CD8-positive, alpha-beta memory T cell (primary cell): ENCODE measurements at regions not wholly inside any gene's neighbourhood (a gene's known extent, or its start where the extent isn't known, plus 50 kb on each side); places are given as distances from the start of the nearest gene placed in this dataset.

Source experiments
- CTCF ChIA-PET: fragments of 350-600 bp; sonication (Branson Sonifier 250); formaldehyde crosslinking; loops from one replicate; lab custom pipeline; 2021; ENCODE audit warnings: antibody characterized with exemption; lab: Charles Lee
- POLR2A ChIA-PET: fragments of 350-600 bp; sonication (Branson Sonifier 250); formaldehyde crosslinking; loops from one replicate; lab custom pipeline; 2021; ENCODE audit warnings: antibody characterized with exemption; lab: Charles Lee
- DNase-seq, 5 donors: peaks; one replicate each; pipeline versions ENCODE4 v3.0.0 to v3.0.0-alpha.2; 2020 to 2022; ENCODE audit warnings: mixed read lengths in 1 of 5
- H3K27ac ChIP-seq: one replicate; pipeline ENCODE4 v1.7.0; 2013; ENCODE audit warnings: low read depth, mild to moderate bottlenecking, low read length, moderate library complexity
- H3K27me3 ChIP-seq: 2 replicates; pipeline ENCODE4 v1.7.0; 2013; ENCODE audit warnings: low read length, mild to moderate bottlenecking; ENCODE audit not compliant: insufficient read depth, poor library complexity, severe bottlenecking
- H3K36me3 ChIP-seq: 2 replicates; pipeline ENCODE4 v1.7.0; 2013; ENCODE audit warnings: mild to moderate bottlenecking, low read length, moderate library complexity; ENCODE audit not compliant: insufficient read depth
- H3K4me1 ChIP-seq: 2 replicates; pipeline ENCODE4 v1.7.0; 2013; ENCODE audit warnings: mild to moderate bottlenecking, low read length, moderate library complexity; ENCODE audit not compliant: insufficient read depth
- H3K4me3 ChIP-seq: 2 replicates; pipeline ENCODE4 v1.7.0; 2013; ENCODE audit warnings: mild to moderate bottlenecking, low read length
- H3K9me3 ChIP-seq: 2 replicates; pipeline ENCODE4 v1.7.0; 2013; ENCODE audit warnings: mild to moderate bottlenecking, low read length
- H3K27ac Mint-ChIP-seq, 8 donors: one replicate each; pipeline ENCODE4 v1.8.0; 2020 to 2021; ENCODE audit warnings: mixed read lengths in 8 of 8, mild to moderate bottlenecking in 6 of 8, inconsistent platforms in 3 of 8, moderate library complexity in 3 of 8
- H3K27me3 Mint-ChIP-seq, 2 donors: one replicate each; pipeline ENCODE4 v1.8.0; 2020 to 2021; ENCODE audit warnings: mixed read lengths in 2 of 2, mild to moderate bottlenecking in 1 of 2, moderate library complexity in 1 of 2
- H3K36me3 Mint-ChIP-seq, 3 donors: one replicate each; pipeline ENCODE4 v1.8.0; 2020 to 2021; ENCODE audit warnings: mixed read lengths in 3 of 3, inconsistent platforms in 1 of 3, mild to moderate bottlenecking in 1 of 3
- H3K4me1 Mint-ChIP-seq, 3 donors: one replicate each; pipeline ENCODE4 v1.8.0; 2020 to 2021; ENCODE audit warnings: mixed read lengths in 3 of 3, inconsistent platforms in 1 of 3, mild to moderate bottlenecking in 1 of 3
- H3K4me3 Mint-ChIP-seq, 7 donors: one replicate each; pipeline ENCODE4 v1.8.0; 2020 to 2021; ENCODE audit warnings: mixed read lengths in 7 of 7, mild to moderate bottlenecking in 6 of 7, moderate library complexity in 4 of 7, inconsistent platforms in 2 of 7
- H3K9me3 Mint-ChIP-seq, 5 donors: one replicate each; pipeline ENCODE4 v1.8.0; 2020 to 2022; ENCODE audit warnings: mixed read lengths in 5 of 5, mild to moderate bottlenecking in 3 of 5, moderate library complexity in 2 of 5, inconsistent platforms in 1 of 5

- no peaks in the 10 kb centered on the region for H3K9me3 ChIP-seq
- ChIA-PET CTCF (no interaction called here), POLR2A (no interaction called here)
These were observed 79.8 kb downstream of the ENGASE start for GRCh38 chr17:79154446-79154845.

GRCh38 chr17:79153367-79154130 lies 78.9 kb downstream of the ENGASE start:
- DNase-seq, result no peak
- Mint-ChIP-seq H3K4me1 (no peaks in the 10 kb centered on the region), H3K27ac (peak overlapping the region in 1 of 8 donors; percentile 35), H3K9me3 (no peaks in the 10 kb centered on the region), H3K27me3 (peaks cover 0 to 2% of the 10 kb centered on the region in 2 donors), H3K36me3 (no peaks in the 10 kb centered on the region), H3K4me3 (no peak overlapping the region)
- Histone ChIP-seq H3K27ac (no peak overlapping the region), H3K4me3 (no peak overlapping the region), H3K9me3 (no peaks in the 10 kb centered on the region), H3K27me3 (peaks cover 4% of the 10 kb centered on the region), H3K36me3 (no peaks in the 10 kb centered on the region), H3K4me1 (no peaks in the 10 kb centered on the region)
- POLR2A ChIA-PET, result no interaction called here
- CTCF ChIA-PET, result no interaction called here

More at GRCh38 chr17:79154446-79154845, 79.8 kb downstream of the ENGASE start:
- Histone ChIP-seq H3K36me3 (no peaks in the 10 kb centered on the region), H3K27ac (no peak overlapping the region), H3K27me3 (peaks cover under 1% of the 10 kb centered on the region), H3K4me3 (no peak overlapping the region), H3K4me1 (no peaks in the 10 kb centered on the region)
- H3K27ac Mint-ChIP-seq, result peak overlapping the region in 1 of 8 donors; percentile 92
- H3K4me1 Mint-ChIP-seq, result no peaks in the 10 kb centered on the region
- peaks cover 0 to 2% of the 10 kb centered on the region in 2 donors for H3K27me3 Mint-ChIP-seq
- no peaks in the 10 kb centered on the region for H3K9me3 Mint-ChIP-seq
- no peaks in the 10 kb centered on the region for H3K36me3 Mint-ChIP-seq
- DNase-seq, result no peak
- H3K4me3 Mint-ChIP-seq, result no peak overlapping the region

- Histone ChIP-seq H3K4me3 (no peak overlapping the region), H3K4me1 (no peaks in the 10 kb centered on the region), H3K27ac (no peak overlapping the region), H3K9me3 (no peaks in the 10 kb centered on the region), H3K36me3 (no peaks in the 10 kb centered on the region), H3K27me3 (peaks cover 4% of the 10 kb centered on the region)
- no peak for DNase-seq
- ChIA-PET CTCF (no interaction called here), POLR2A (no interaction called here)
- peaks cover 0 to 2% of the 10 kb centered on the region in 2 donors for H3K27me3 Mint-ChIP-seq
- H3K27ac Mint-ChIP-seq, result no peak overlapping the region
- H3K9me3 Mint-ChIP-seq, result no peaks in the 10 kb centered on the region
- no peak overlapping the region for H3K4me3 Mint-ChIP-seq
- no peaks in the 10 kb centered on the region for H3K4me1 Mint-ChIP-seq
- no peaks in the 10 kb centered on the region for H3K36me3 Mint-ChIP-seq
These were observed 78.0 kb downstream of the ENGASE start for GRCh38 chr17:79152636-79153035.

GRCh38 chr17:79152110-79152509 lies 77.5 kb downstream of the ENGASE start:
- Mint-ChIP-seq H3K4me1 (no peaks in the 10 kb centered on the region), H3K9me3 (no peaks in the 10 kb centered on the region), H3K27me3 (peaks cover 0 to 2% of the 10 kb centered on the region in 2 donors), H3K36me3 (no peaks in the 10 kb centered on the region), H3K27ac (no peak overlapping the region), H3K4me3 (no peak overlapping the region)
- no peaks in the 10 kb centered on the region for H3K9me3 ChIP-seq
- no peak overlapping the region for H3K4me3 ChIP-seq
- DNase-seq, result no peak
- CTCF ChIA-PET, result no interaction called here
- H3K27me3 ChIP-seq, result peaks cover 4% of the 10 kb centered on the region
- no peak overlapping the region for H3K27ac ChIP-seq
- POLR2A ChIA-PET, result no interaction called here
- H3K36me3 ChIP-seq, result no peaks in the 10 kb centered on the region
- no peaks in the 10 kb centered on the region for H3K4me1 ChIP-seq

GRCh38 chr17:79150799-79151198 lies 76.2 kb downstream of the ENGASE start:
- Mint-ChIP-seq H3K36me3 (no peaks in the 10 kb centered on the region), H3K27me3 (peaks cover 0 to 2% of the 10 kb centered on the region in 2 donors), H3K4me1 (no peaks in the 10 kb centered on the region), H3K4me3 (no peak overlapping the region), H3K9me3 (no peaks in the 10 kb centered on the region), H3K27ac (no peak overlapping the region)
- no peaks in the 10 kb centered on the region for H3K9me3 ChIP-seq
- no peak for DNase-seq
- no peaks in the 10 kb centered on the region for H3K4me1 ChIP-seq
- CTCF ChIA-PET, result no interaction called here
- H3K4me3 ChIP-seq, result no peak overlapping the region
- H3K36me3 ChIP-seq, result no peaks in the 10 kb centered on the region
- H3K27me3 ChIP-seq, result peaks cover 4% of the 10 kb centered on the region
- POLR2A ChIA-PET, result no interaction called here
- no peak overlapping the region for H3K27ac ChIP-seq

- no peaks in the 10 kb centered on the region for H3K36me3 Mint-ChIP-seq
- H3K27ac Mint-ChIP-seq, result no peak overlapping the region
- no peak for DNase-seq
- Histone ChIP-seq H3K4me3 (no peak overlapping the region), H3K9me3 (no peaks in the 10 kb centered on the region), H3K36me3 (no peaks in the 10 kb centered on the region), H3K27ac (no peak overlapping the region), H3K27me3 (peaks cover 4% of the 10 kb centered on the region), H3K4me1 (no peaks in the 10 kb centered on the region)
- H3K4me1 Mint-ChIP-seq, result no peaks in the 10 kb centered on the region
- POLR2A ChIA-PET, result no interaction called here
- peaks cover 0 to 2% of the 10 kb centered on the region in 2 donors for H3K27me3 Mint-ChIP-seq
- no peak overlapping the region for H3K4me3 Mint-ChIP-seq
- CTCF ChIA-PET, result no interaction called here
- H3K9me3 Mint-ChIP-seq, result no peaks in the 10 kb centered on the region
These were observed 75.6 kb downstream of the ENGASE start for GRCh38 chr17:79150035-79150733.

- Histone ChIP-seq H3K27me3 (peaks cover 4% of the 10 kb centered on the region), H3K36me3 (no peaks in the 10 kb centered on the region), H3K4me1 (no peaks in the 10 kb centered on the region), H3K9me3 (no peaks in the 10 kb centered on the region), H3K4me3 (no peak overlapping the region), H3K27ac (no peak overlapping the region)
- Mint-ChIP-seq H3K27me3 (peaks cover 0 to 5% of the 10 kb centered on the region in 2 donors), H3K27ac (no peak overlapping the region), H3K4me3 (no peak overlapping the region), H3K36me3 (no peaks in the 10 kb centered on the region), H3K9me3 (no peaks in the 10 kb centered on the region), H3K4me1 (no peaks in the 10 kb centered on the region)
- ChIA-PET POLR2A (no interaction called here), CTCF (no interaction called here)
- DNase-seq, result no peak
These were observed 74.0 kb downstream of the ENGASE start for GRCh38 chr17:79148584-79148983.

- H3K27me3 ChIP-seq, result peaks cover 4% of the 10 kb centered on the region
- no peak for DNase-seq
- H3K4me1 ChIP-seq, result no peaks in the 10 kb centered on the region
- H3K4me3 ChIP-seq, result no peak overlapping the region
- no peaks in the 10 kb centered on the region for H3K9me3 ChIP-seq
- ChIA-PET POLR2A (no interaction called here), CTCF (no interaction called here)
- peaks cover under 1 to 4% of the 10 kb centered on the region in 2 donors for H3K27me3 Mint-ChIP-seq
- H3K9me3 Mint-ChIP-seq, result no peaks in the 10 kb centered on the region
- no peaks in the 10 kb centered on the region for H3K36me3 Mint-ChIP-seq
- no peak overlapping the region for H3K27ac Mint-ChIP-seq
- no peaks in the 10 kb centered on the region for H3K36me3 ChIP-seq
- H3K4me1 Mint-ChIP-seq, result no peaks in the 10 kb centered on the region
- H3K27ac ChIP-seq, result no peak overlapping the region
- H3K4me3 Mint-ChIP-seq, result no peak overlapping the region
These were observed 73.3 kb downstream of the ENGASE start for GRCh38 chr17:79147746-79148506.
